Karpas-422 (cell line): ENCODE measurements at regions not wholly inside any gene's neighbourhood (a gene's known extent, or its start where the extent isn't known, plus 50 kb on each side); places are given as distances from the start of the nearest gene placed in this dataset.

Experiments
- DNase-seq: peaks from one replicate; pipeline ENCODE4 v3.0.0-alpha.2; 2015
- H2AFZ ChIP-seq: fragments of 200-600 bp; sonication (generic); 2 replicates; pipeline ENCODE4 v1.6.1; 2014; ENCODE audit warnings: antibody characterized with exemption, low read length, mixed read lengths
- H3K27ac ChIP-seq: fragments of 200-600 bp; sonication (generic); 2 replicates; pipeline ENCODE4 v1.5.1; 2014; ENCODE audit warnings: mild to moderate bottlenecking, low read length, moderate library complexity
- H3K27me3 ChIP-seq: fragments of 200-600 bp; sonication (generic); 2 replicates; pipeline ENCODE4 v1.6.1; 2014; ENCODE audit warnings: low read length, mixed read lengths
- H3K36me3 ChIP-seq: fragments of 200-600 bp; sonication (generic); 2 replicates; pipeline ENCODE4 v1.6.1; 2014; ENCODE audit warnings: low read length, mixed read lengths; ENCODE audit not compliant: insufficient read depth
- H3K4me1 ChIP-seq: fragments of 200-600 bp; sonication (generic); 2 replicates; pipeline ENCODE4 v1.6.1; 2014; ENCODE audit warnings: mild to moderate bottlenecking, low read length, mixed read lengths
- H3K4me2 ChIP-seq: fragments of 200-600 bp; sonication (generic); 2 replicates; pipeline ENCODE4 v1.6.1; 2014; ENCODE audit warnings: low read length, low read depth, mild to moderate bottlenecking; ENCODE audit not compliant: poor library complexity, severe bottlenecking
- H3K4me3 ChIP-seq: fragments of 200-600 bp; sonication (generic); 2 replicates; pipeline ENCODE4 v1.5.1; 2014; ENCODE audit warnings: mild to moderate bottlenecking, antibody characterized with exemption, low read length, mixed read lengths
- H3K79me2 ChIP-seq: fragments of 200-600 bp; sonication (generic); 2 replicates; pipeline ENCODE4 v1.6.1; 2014; ENCODE audit warnings: mild to moderate bottlenecking, low read length, mixed read lengths
- H3K9ac ChIP-seq: fragments of 200-600 bp; sonication (generic); 2 replicates; pipeline ENCODE4 v1.6.0; 2014; ENCODE audit warnings: low read length
- H3K9me2 ChIP-seq: fragments of 200-600 bp; sonication (generic), shearing (Covaris generic); replicated peaks from 2 replicates; pipeline ENCODE4 v1.6.0; 2014; ENCODE audit warnings: mild to moderate bottlenecking, low read length, moderate library complexity; ENCODE audit not compliant: insufficient read depth
- H3K9me3 ChIP-seq: fragments of 300-700, 200-600 bp; sonication (generic); 2 replicates; pipeline ENCODE4 v1.6.1; 2014; ENCODE audit warnings: low read length, mixed read lengths
- H4K20me1 ChIP-seq: fragments of 200-600 bp; sonication (generic); 2 replicates; pipeline ENCODE4 v1.6.1; 2014; ENCODE audit warnings: mild to moderate bottlenecking, antibody characterized with exemption, low read length, low read depth; ENCODE audit not compliant: insufficient read depth

DNA sequence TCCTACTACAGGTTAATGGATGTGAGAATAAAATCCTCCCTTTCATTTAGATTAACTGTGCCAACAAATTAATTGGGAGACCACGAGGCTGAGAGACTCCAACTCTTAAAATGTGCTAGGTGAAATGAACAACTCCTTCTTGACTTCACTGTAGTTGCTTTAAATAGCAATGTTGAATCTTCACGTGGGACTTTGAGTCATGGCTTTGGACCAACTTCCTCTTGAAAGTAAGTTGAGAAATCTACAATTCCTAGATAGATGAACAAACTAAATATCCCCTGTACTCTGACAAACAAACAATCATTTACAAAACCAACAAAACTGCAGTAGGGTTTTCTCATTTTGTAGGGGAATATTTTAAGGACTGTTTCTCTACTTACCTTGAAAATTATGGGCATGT, 291.9 kb upstream of the SPRED2 start:
- no peak overlapping the region for H3K4me2 ChIP-seq
- H3K4me3 ChIP-seq = no peak overlapping the region
- no peak overlapping the region for H3K9ac ChIP-seq
- DNase-seq = no peak
- H3K79me2 ChIP-seq = no peaks in the 10 kb centered on the region
- no peaks in the 10 kb centered on the region for H3K9me3 ChIP-seq
- no peak overlapping the region for H3K27ac ChIP-seq
- no peaks in the 10 kb centered on the region for H3K9me2 ChIP-seq
- H3K27me3 ChIP-seq = no peaks in the 10 kb centered on the region
- H3K4me1 ChIP-seq = no peaks in the 10 kb centered on the region
- no peaks in the 10 kb centered on the region for H3K36me3 ChIP-seq
- no peak overlapping the region for H2AFZ ChIP-seq
- H4K20me1 ChIP-seq = no peaks in the 10 kb centered on the region

DNA sequence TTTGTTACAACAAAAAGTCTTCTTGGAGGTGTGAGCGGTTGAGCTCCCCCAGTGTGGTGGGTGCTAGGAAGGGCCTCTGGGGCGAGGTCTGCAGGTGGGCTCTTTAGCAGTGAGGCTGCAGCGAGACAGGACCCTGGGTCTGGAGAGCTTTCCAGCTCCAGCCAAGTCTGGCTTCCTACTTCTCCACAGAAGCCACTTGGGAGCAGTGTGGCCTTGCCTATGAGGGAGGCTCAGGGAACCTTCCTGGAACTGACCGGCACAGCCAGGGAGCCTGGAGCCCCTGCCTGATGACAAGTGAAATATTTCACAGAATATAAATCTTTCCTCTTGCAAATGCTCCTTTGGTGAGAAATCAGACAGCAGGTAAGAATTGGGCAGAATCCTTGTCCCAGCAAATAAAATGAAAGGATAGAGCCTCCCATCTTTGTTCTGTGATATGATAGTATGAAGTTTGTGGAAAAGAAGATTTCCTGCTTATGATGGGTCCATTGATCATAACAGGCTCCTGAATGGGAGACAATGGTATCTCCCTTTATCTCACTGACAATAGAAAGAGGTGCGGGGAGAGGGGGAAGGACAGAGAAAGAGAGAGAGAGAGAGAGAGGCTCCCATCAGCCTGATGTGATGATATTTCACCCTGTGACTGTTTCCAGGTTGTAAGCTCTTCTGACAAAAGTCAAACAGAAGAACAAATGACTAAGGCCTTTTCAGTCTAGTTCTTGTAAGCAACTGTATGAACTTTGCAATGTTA, 289.8 kb upstream of the SPRED2 start:
- H3K27ac ChIP-seq = no peak overlapping the region
- no peaks in the 10 kb centered on the region for H3K79me2 ChIP-seq
- H3K27me3 ChIP-seq = no peaks in the 10 kb centered on the region

DNA sequence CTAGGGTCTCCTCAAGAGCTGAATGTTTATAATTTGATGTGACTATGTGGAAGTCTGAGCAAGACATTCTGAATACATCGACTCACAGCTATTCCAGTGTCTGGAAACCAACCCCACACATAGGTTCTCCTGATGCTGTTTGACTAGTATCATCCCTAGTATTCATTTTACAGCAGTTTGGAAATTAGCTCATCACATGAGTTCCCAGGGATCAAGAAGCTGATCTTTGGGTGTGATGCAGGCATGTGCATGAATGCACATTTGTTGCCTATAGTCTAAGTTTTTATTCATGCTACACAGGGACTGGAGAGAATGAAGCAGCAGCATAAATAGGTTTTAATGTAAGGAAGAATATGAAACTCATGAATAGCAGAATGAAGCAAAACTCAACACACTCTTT, 284.3 kb upstream of the SPRED2 start:
- Histone ChIP-seq H3K27me3 (no peaks in the 10 kb centered on the region), H3K27ac (no peak overlapping the region), H3K79me2 (no peaks in the 10 kb centered on the region), H3K9me2 (no peaks in the 10 kb centered on the region), H2AFZ (no peak overlapping the region), H4K20me1 (no peaks in the 10 kb centered on the region), H3K4me2 (no peak overlapping the region), H3K9me3 (no peaks in the 10 kb centered on the region), H3K4me1 (no peaks in the 10 kb centered on the region), H3K36me3 (no peaks in the 10 kb centered on the region), H3K9ac (no peak overlapping the region), H3K4me3 (no peak overlapping the region)
- no peak for DNase-seq

More for the DNA sequence above, 289.8 kb upstream of the SPRED2 start:
- H3K4me3 ChIP-seq = no peak overlapping the region
- H3K9ac ChIP-seq = no peak overlapping the region
- H3K4me2 ChIP-seq = no peak overlapping the region
- H3K36me3 ChIP-seq = no peaks in the 10 kb centered on the region
- DNase-seq = no peak
- no peaks in the 10 kb centered on the region for H3K9me2 ChIP-seq
- no peak overlapping the region for H2AFZ ChIP-seq
- no peaks in the 10 kb centered on the region for H3K4me1 ChIP-seq
- no peaks in the 10 kb centered on the region for H3K9me3 ChIP-seq
- no peaks in the 10 kb centered on the region for H4K20me1 ChIP-seq

GRCh38 chr2:65715323-65715722, 282.9 kb upstream of the SPRED2 start:
- H3K79me2 ChIP-seq = no peaks in the 10 kb centered on the region
- H3K4me1 ChIP-seq = no peaks in the 10 kb centered on the region
- no peak overlapping the region for H3K4me2 ChIP-seq
- H2AFZ ChIP-seq = no peak overlapping the region
- H3K9ac ChIP-seq = no peak overlapping the region
- H4K20me1 ChIP-seq = no peaks in the 10 kb centered on the region
- H3K27me3 ChIP-seq = no peaks in the 10 kb centered on the region
- no peak for DNase-seq
- no peaks in the 10 kb centered on the region for H3K36me3 ChIP-seq
- no peaks in the 10 kb centered on the region for H3K9me3 ChIP-seq
- no peak overlapping the region for H3K4me3 ChIP-seq
- H3K9me2 ChIP-seq = no peaks in the 10 kb centered on the region
- H3K27ac ChIP-seq = no peak overlapping the region

DNA sequence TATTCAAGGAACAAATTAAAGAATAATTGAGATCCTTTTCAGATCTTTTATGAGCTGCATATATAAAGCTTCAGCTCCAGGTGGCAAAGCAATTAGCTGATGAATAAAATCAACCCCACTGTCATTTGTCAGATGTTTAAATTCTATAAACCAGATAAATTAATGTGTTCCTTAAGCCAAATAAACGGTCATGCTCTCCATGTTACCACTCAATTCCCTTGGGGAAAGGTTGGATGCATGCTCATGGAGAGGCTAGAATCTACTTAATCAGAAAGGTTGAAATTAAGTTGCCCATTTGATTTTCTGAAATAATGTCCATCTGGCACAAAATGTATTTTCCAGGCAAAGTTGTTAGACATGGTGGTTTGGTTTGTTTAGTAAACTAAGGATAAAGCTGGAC, 282.5 kb upstream of the SPRED2 start:
- H3K4me1 ChIP-seq = no peaks in the 10 kb centered on the region
- H3K27ac ChIP-seq = no peak overlapping the region
- H3K9me3 ChIP-seq = no peaks in the 10 kb centered on the region
- no peak overlapping the region for H3K4me3 ChIP-seq
- no peak for DNase-seq
- no peaks in the 10 kb centered on the region for H3K36me3 ChIP-seq
- no peak overlapping the region for H3K9ac ChIP-seq
- H3K4me2 ChIP-seq = no peak overlapping the region
- H3K9me2 ChIP-seq = no peaks in the 10 kb centered on the region
- no peak overlapping the region for H2AFZ ChIP-seq
- H4K20me1 ChIP-seq = no peaks in the 10 kb centered on the region
- no peaks in the 10 kb centered on the region for H3K27me3 ChIP-seq
- H3K79me2 ChIP-seq = no peaks in the 10 kb centered on the region

DNA sequence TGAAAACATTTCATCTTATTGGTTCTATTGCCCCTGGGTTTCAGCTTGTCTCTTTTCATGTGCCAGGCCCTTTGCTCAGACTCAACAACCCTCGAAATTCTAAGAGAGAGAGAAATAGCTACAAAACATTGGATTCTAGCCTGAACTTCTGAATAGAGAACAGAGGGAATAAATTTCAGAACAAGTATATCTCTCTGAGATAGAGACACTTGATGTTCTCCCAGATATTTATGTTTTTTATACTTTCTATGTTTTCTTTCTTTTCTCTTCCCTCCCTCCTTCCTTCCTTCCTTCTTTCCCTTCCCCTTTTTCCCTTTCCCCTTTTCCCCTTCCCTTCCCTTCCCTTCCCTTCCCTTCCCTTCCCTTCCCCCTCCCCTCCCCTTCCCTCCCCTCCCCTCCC, 279.5 kb upstream of the SPRED2 start:
- no peaks in the 10 kb centered on the region for H3K27me3 ChIP-seq
- no peaks in the 10 kb centered on the region for H3K36me3 ChIP-seq
- no peak for DNase-seq
- no peak overlapping the region for H3K4me3 ChIP-seq
- no peak overlapping the region for H3K27ac ChIP-seq
- H3K79me2 ChIP-seq = no peaks in the 10 kb centered on the region
- H3K4me2 ChIP-seq = no peak overlapping the region
- H3K4me1 ChIP-seq = no peaks in the 10 kb centered on the region
- no peaks in the 10 kb centered on the region for H4K20me1 ChIP-seq
- no peak overlapping the region for H2AFZ ChIP-seq
- H3K9me3 ChIP-seq = no peaks in the 10 kb centered on the region
- no peaks in the 10 kb centered on the region for H3K9me2 ChIP-seq
- H3K9ac ChIP-seq = no peak overlapping the region

DNA sequence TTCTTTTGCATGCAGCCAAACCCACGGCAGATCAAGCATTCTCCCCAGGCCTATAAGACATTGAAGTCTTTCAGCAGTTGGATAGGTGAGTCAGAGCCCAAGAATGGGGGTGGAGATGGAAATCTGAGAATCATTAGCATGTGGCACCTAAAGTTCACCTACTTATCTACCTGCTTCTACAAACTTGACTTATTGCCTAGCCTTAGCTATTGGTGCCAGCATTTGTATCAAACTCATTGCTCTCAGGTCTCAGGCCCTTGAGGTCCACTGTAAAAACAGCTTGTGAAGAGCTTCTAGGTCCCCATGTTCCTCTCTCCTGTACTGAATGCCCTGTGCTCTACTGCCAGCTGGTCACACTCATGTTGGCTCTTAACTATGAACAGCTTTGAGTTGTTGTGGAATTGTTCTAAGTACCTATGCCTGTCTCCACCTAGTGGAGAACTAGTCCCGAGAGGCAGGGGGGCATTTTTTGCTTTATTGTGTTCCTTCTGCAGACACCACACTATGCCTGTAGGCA, 278.4 kb upstream of the SPRED2 start:
- no peak overlapping the region for H2AFZ ChIP-seq
- H3K79me2 ChIP-seq = no peaks in the 10 kb centered on the region
- H3K9ac ChIP-seq = no peak overlapping the region
- DNase-seq = peak; percentile 65
- H3K4me2 ChIP-seq = no peak overlapping the region
- H3K4me1 ChIP-seq = no peaks in the 10 kb centered on the region
- no peaks in the 10 kb centered on the region for H3K27me3 ChIP-seq
- H4K20me1 ChIP-seq = no peaks in the 10 kb centered on the region
- no peak overlapping the region for H3K4me3 ChIP-seq
- H3K9me2 ChIP-seq = no peaks in the 10 kb centered on the region
- no peaks in the 10 kb centered on the region for H3K36me3 ChIP-seq
- no peak overlapping the region for H3K27ac ChIP-seq
- no peaks in the 10 kb centered on the region for H3K9me3 ChIP-seq

- Histone ChIP-seq H2AFZ (no peak overlapping the region), H3K4me1 (no peaks in the 10 kb centered on the region), H3K9ac (no peak overlapping the region), H3K9me2 (no peaks in the 10 kb centered on the region), H3K27me3 (no peaks in the 10 kb centered on the region), H4K20me1 (no peaks in the 10 kb centered on the region), H3K4me3 (no peak overlapping the region), H3K79me2 (no peaks in the 10 kb centered on the region), H3K4me2 (no peak overlapping the region), H3K27ac (no peak overlapping the region), H3K36me3 (no peaks in the 10 kb centered on the region), H3K9me3 (no peaks in the 10 kb centered on the region)
- no peak for DNase-seq
Observed at GRCh38 chr2:65710356-65710755, 278.0 kb upstream of the SPRED2 start.
